ENCODE measurements at regions not wholly inside any gene's neighbourhood (a gene's known extent, or its start where the extent isn't known, plus 50 kb on each side); places are given as distances from the start of the nearest gene placed in this dataset.

- no peak for DNase-seq (ENCODE audit: low spot score)
These were observed 52.7 kb upstream of the FAM20C start for GRCh38 chr7:139561-140243.

GRCh38 chr7:140996-141395 is 51.4 kb upstream of the FAM20C start:
- TF ChIP-seq CTCF (IDR thresholded peaks at IDR 0.05; ENCODE audit: extremely low read depth, missing control alignments) = no peak

More at GRCh38 chr7:139561-140243, 52.7 kb upstream of the FAM20C start:
- no peak for TF ChIP-seq CTCF (IDR thresholded peaks at IDR 0.05; ENCODE audit: extremely low read depth, missing control alignments)

GRCh38 chr7:142248-142941 is 50.0 kb upstream of the FAM20C start:
- no peak for TF ChIP-seq CTCF (IDR thresholded peaks at IDR 0.05; ENCODE audit: extremely low read depth, missing control alignments)
- no peak for DNase-seq (ENCODE audit: low spot score)

More at GRCh38 chr7:140996-141395, 51.4 kb upstream of the FAM20C start:
- no peak for DNase-seq (ENCODE audit: low spot score)

All from GM20000 (cell line).